ENCODE measurements at regions not wholly inside any gene's neighbourhood (a gene's known extent, or its start where the extent isn't known, plus 50 kb on each side); places are given as distances from the start of the nearest gene placed in this dataset.

GRCh38 chr1:36639461-36639860, 156.7 kb upstream of the CSF3R start:
- no peak for DNase-seq

GRCh38 chr1:36638268-36638667, 155.6 kb upstream of the CSF3R start:
- DNase-seq = no peak

- no peak for DNase-seq
Observed at GRCh38 chr1:36636206-36636605, 153.5 kb upstream of the CSF3R start.

- DNase-seq = no peak
Observed at GRCh38 chr1:36635284-36635683, 152.6 kb upstream of the CSF3R start.

- no peak for DNase-seq
Observed at GRCh38 chr1:36628804-36629203, 146.1 kb upstream of the CSF3R start.

GRCh38 chr1:36626435-36626834, 143.7 kb upstream of the CSF3R start:
- DNase-seq = no peak

- DNase-seq = no peak
Observed at GRCh38 chr1:36625935-36626310, 143.2 kb upstream of the CSF3R start.

GRCh38 chr1:36625253-36625934, 142.7 kb upstream of the CSF3R start:
- DNase-seq = no peak

GRCh38 chr1:36624466-36624865, 141.8 kb upstream of the CSF3R start:
- DNase-seq = no peak

GRCh38 chr1:36622741-36623648, 140.3 kb upstream of the CSF3R start:
- DNase-seq = no peak

- DNase-seq = peak; percentile 7
Observed at GRCh38 chr1:36621531-36621930, 138.8 kb upstream of the CSF3R start.

GRCh38 chr1:36620142-36620541, 137.4 kb upstream of the CSF3R start:
- DNase-seq = no peak

GRCh38 chr1:36614991-36615390, 132.3 kb upstream of the CSF3R start:
- no peak for DNase-seq

GRCh38 chr1:36614571-36614970, 131.9 kb upstream of the CSF3R start:
- DNase-seq = no peak

- DNase-seq = no peak
Observed at GRCh38 chr1:36613721-36614120, 131.0 kb upstream of the CSF3R start.

GRCh38 chr1:36612881-36613280, 130.2 kb upstream of the CSF3R start:
- DNase-seq = no peak

GRCh38 chr1:36612121-36612520, 129.4 kb upstream of the CSF3R start:
- DNase-seq = no peak

GRCh38 chr1:36609241-36610027, 126.7 kb upstream of the CSF3R start:
- peak; percentile 55 for DNase-seq

- DNase-seq = no peak
Observed at GRCh38 chr1:36608272-36608671, 125.6 kb upstream of the CSF3R start.

GRCh38 chr1:36607263-36607651, 124.5 kb upstream of the CSF3R start:
- DNase-seq = no peak

GRCh38 chr1:36606641-36607262, 124.0 kb upstream of the CSF3R start:
- no peak for DNase-seq

GRCh38 chr1:36605942-36606640, 123.4 kb upstream of the CSF3R start:
- DNase-seq = no peak
